Hindlimb muscle (tissue), 1 donor: ENCODE measurements at regions not wholly inside any gene's neighbourhood (a gene's known extent, or its start where the extent isn't known, plus 50 kb on each side); places are given as distances from the start of the nearest gene placed in this dataset.
"Not testable (repeated sequence)": the region's sequence is repeated elsewhere in the genome, so short reads cannot be mapped to it uniquely, and the experiment has no call there.

Source experiments
- DNase-seq: peaks from one replicate; pipeline ENCODE4 v3.0.0-alpha.2; 2013

- not testable (repeated sequence) for DNase-seq
Observed at GRCh38 chr17:30686538-30687479, 137.7 kb downstream of the CRLF3 start.

- not testable (repeated sequence) for DNase-seq
Observed at GRCh38 chr17:30682280-30682679, 142.2 kb downstream of the CRLF3 start.

GRCh38 chr17:30680681-30681080 is 143.8 kb downstream of the CRLF3 start:
- DNase-seq = not testable (repeated sequence)

GRCh38 chr17:30677550-30678249 is 146.8 kb downstream of the CRLF3 start:
- no peak for DNase-seq

GRCh38 chr17:30675777-30676492 is 148.6 kb downstream of the CRLF3 start:
- DNase-seq = not testable (repeated sequence)

- not testable (repeated sequence) for DNase-seq
Observed at GRCh38 chr17:30669217-30669649, 155.3 kb downstream of the CRLF3 start.

- not testable (repeated sequence) for DNase-seq
Observed at GRCh38 chr17:30668360-30669181, 155.9 kb downstream of the CRLF3 start.

GRCh38 chr17:30667657-30668359 is 156.7 kb downstream of the CRLF3 start:
- peak; percentile 90 for DNase-seq

GRCh38 chr17:30666838-30667656 is 157.4 kb downstream of the CRLF3 start:
- DNase-seq = not testable (repeated sequence)

- not testable (repeated sequence) for DNase-seq
Observed at GRCh38 chr17:30663727-30664455, 160.6 kb downstream of the CRLF3 start.

- DNase-seq = not testable (repeated sequence)
Observed at GRCh38 chr17:30657148-30657547, 167.3 kb downstream of the CRLF3 start.

- not testable (repeated sequence) for DNase-seq
Observed at GRCh38 chr17:30653038-30653437, 171.5 kb downstream of the CRLF3 start.

- not testable (repeated sequence) for DNase-seq
Observed at GRCh38 chr17:30650149-30650548, 172.9 kb downstream of the GOSR1 start.

GRCh38 chr17:30648015-30648620 is 170.9 kb downstream of the GOSR1 start:
- not testable (repeated sequence) for DNase-seq

- DNase-seq = not testable (repeated sequence)
Observed at GRCh38 chr17:30645875-30646274, 168.7 kb downstream of the GOSR1 start.

GRCh38 chr17:30644713-30645112 is 167.5 kb downstream of the GOSR1 start:
- DNase-seq = not testable (repeated sequence)

- not testable (repeated sequence) for DNase-seq
Observed at GRCh38 chr17:30644287-30644686, 167.1 kb downstream of the GOSR1 start.

- not testable (repeated sequence) for DNase-seq
Observed at GRCh38 chr17:30641428-30641827, 164.2 kb downstream of the GOSR1 start.

GRCh38 chr17:30639391-30639790 is 162.2 kb downstream of the GOSR1 start:
- DNase-seq = not testable (repeated sequence)
